Fibroblast of lung (primary cell): ENCODE measurements at regions not wholly inside any gene's neighbourhood (a gene's known extent, or its start where the extent isn't known, plus 50 kb on each side); places are given as distances from the start of the nearest gene placed in this dataset.

Experiments
- CTCF ChIP-seq, 2 donors: IDR thresholded peaks in 1 of 2; conservative IDR thresholded peaks in 1 of 2; 1 replicate in 1 of 2; 2 replicates in 1 of 2; pipeline ENCODE4 v1.5.1; 2011 to 2012; ENCODE audit warnings: low read length in 2 of 2, control low read depth in 1 of 2, inconsistent platforms in 1 of 2, low read depth in 1 of 2, mild to moderate bottlenecking in 1 of 2
- EZH2 ChIP-seq: IDR thresholded peaks from 2 replicates; pipeline ENCODE4 v1.5.1; 2012; ENCODE audit warnings: low read length, control low read depth, mild to moderate bottlenecking; ENCODE audit errors: missing control alignments

GRCh38 chr6:137401088-137401487 is 93.1 kb downstream of the OLIG3 start:
- TF ChIP-seq CTCF (conservative IDR thresholded peaks at IDR 0.05 in 1 of 2, IDR thresholded peaks at IDR 0.05 in 1 of 2; ENCODE audit: low read depth in 1 of 2, low read length in 2 of 2): no peak
- TF ChIP-seq EZH2: no peak
